ENCODE measurements at regions not wholly inside any gene's neighbourhood (a gene's known extent, or its start where the extent isn't known, plus 50 kb on each side); places are given as distances from the start of the nearest gene placed in this dataset.

DNA sequence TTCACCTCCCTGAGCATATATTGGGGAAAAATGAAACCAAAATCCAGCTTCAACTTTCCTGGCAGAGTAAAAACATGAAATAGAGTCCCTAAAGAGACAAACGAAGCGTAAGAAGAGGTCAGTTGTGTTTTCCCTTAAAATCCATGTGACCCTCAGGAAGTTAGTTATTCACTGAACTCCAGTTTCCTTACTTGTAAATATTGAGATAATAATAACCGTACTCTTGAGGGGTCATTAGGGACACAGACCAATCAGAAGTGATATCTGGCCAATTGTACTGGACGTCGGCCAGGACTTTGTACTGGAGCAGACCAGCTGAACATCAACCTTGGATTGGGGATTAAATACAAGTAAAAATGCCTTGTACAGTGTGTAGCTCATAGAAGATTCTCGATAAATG is 167.0 kb downstream of the GATA3 start:
- no peak overlapping the region for H3K4me3 ChIP-seq (replicated peaks in 1 of 2; ENCODE audit: low read depth in 2 of 2, low read length in 2 of 2)
- DNase-seq (ENCODE audit: low read depth in 2 of 2): no peak
- no peak for TF ChIP-seq CTCF (IDR thresholded peaks at IDR 0.05; ENCODE audit: low read depth, low read length)

DNA sequence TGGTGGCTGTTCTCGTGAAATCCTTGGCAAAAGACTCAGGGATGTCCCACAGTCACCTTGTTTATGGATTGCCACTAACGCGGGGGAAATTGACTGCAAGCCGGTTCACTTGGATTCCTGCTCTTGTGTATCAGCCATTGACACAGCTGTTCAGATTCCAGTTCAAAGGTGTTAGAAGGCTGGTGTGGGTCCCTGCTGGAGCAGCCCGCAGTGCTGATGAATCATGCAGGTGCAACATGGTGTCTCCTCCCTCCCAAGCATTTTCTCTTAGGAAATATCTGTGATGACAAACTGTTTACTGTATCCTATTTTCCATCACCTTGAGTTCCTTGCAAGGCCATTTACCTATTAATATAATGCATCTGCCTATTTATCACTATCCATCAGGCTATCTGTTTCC is 170.1 kb downstream of the GATA3 start:
- no peak for TF ChIP-seq CTCF (IDR thresholded peaks at IDR 0.05; ENCODE audit: low read depth, low read length)
- no peak overlapping the region for H3K4me3 ChIP-seq (replicated peaks in 1 of 2; ENCODE audit: low read depth in 2 of 2, low read length in 2 of 2)
- DNase-seq (ENCODE audit: low read depth in 2 of 2): no peak

DNA sequence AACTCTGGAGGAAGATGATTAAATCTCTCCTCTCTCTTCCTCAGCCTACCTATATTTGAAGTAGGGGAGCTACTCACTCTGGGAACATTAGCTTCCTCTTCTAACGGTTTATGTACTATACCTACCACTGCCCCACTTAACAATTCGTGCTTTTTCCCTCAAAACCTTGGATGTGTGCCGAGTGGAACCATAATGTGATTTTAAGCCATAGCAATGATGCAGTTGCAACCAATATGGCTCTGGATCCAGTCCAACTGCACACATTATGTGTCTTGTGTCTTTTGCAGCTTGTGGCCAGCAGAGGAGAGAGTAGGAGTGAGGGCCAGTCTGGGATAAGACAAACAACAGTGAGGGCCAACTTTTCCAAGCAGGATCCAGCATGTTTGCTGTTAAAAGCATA is 170.7 kb downstream of the GATA3 start:
- H3K4me3 ChIP-seq (replicated peaks in 1 of 2; ENCODE audit: low read depth in 2 of 2, low read length in 2 of 2): no peak overlapping the region
- DNase-seq (ENCODE audit: low read depth in 2 of 2): no peak
- no peak for TF ChIP-seq CTCF (IDR thresholded peaks at IDR 0.05; ENCODE audit: low read depth, low read length)

DNA sequence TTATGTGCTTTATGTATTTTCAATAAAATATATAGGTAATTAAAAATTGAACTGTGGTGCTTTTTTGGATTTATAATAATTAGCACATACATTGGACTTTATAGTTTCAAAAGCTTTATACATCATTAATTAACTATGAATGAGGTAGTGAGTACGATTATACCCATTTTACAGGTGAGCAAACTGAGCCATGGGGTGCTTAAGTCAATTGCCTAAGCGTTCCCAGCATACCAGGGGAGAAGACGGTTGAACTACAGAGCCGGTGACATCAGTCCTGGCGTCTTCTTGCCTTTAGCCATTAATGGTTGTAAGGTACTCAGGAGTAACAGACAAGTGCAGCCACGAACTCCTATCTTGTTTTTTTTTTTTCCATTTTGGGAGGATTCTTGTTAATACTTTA is 172.8 kb downstream of the GATA3 start:
- no peak for DNase-seq (ENCODE audit: low read depth in 2 of 2)
- no peak overlapping the region for H3K4me3 ChIP-seq (replicated peaks in 1 of 2; ENCODE audit: low read depth in 2 of 2, low read length in 2 of 2)
- TF ChIP-seq CTCF (IDR thresholded peaks at IDR 0.05; ENCODE audit: low read depth, low read length): no peak

- no peak for DNase-seq (ENCODE audit: low read depth in 2 of 2)
- no peak for TF ChIP-seq CTCF (IDR thresholded peaks at IDR 0.05; ENCODE audit: low read depth, low read length)
- no peak overlapping the region for H3K4me3 ChIP-seq (replicated peaks in 1 of 2; ENCODE audit: low read depth in 2 of 2, low read length in 2 of 2)
Measured at GRCh38 chr10:8229153-8229552, 174.7 kb downstream of the GATA3 start.

GRCh38 chr10:8230902-8231301 is 176.4 kb downstream of the GATA3 start:
- TF ChIP-seq CTCF (IDR thresholded peaks at IDR 0.05; ENCODE audit: low read depth, low read length): no peak
- DNase-seq (ENCODE audit: low read depth in 2 of 2): no peak
- no peak overlapping the region for H3K4me3 ChIP-seq (replicated peaks in 1 of 2; ENCODE audit: low read depth in 2 of 2, low read length in 2 of 2)

DNA sequence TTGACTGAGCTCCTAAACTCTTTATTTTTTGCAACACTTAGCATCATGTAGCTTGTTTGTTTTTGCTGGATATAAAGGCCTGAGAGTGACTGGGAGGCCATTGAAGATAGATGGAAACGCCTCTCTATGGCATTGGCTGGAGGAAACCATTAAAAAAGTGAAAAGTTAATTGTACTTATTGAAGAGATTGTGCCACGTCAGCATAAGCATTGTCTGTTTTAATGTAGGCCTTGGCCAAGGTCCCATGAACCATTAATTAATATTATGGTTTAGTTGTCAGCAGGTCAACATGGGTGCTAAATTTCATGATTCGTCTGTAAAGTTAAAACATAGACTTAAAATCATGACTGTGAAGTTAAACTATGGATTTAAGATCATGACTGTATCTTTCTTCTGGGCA is 178.6 kb downstream of the GATA3 start:
- no peak overlapping the region for H3K4me3 ChIP-seq (replicated peaks in 1 of 2; ENCODE audit: low read depth in 2 of 2, low read length in 2 of 2)
- DNase-seq (ENCODE audit: low read depth in 2 of 2): no peak
- no peak for TF ChIP-seq CTCF (IDR thresholded peaks at IDR 0.05; ENCODE audit: low read depth, low read length)
